GM12878 (cell line): ENCODE measurements at regions not wholly inside any gene's neighbourhood (a gene's known extent, or its start where the extent isn't known, plus 50 kb on each side); places are given as distances from the start of the nearest gene placed in this dataset.

Experiments
- ATAC-seq: fragments of 200-7000 bp; cut with Tn5 transposase; 3 replicates; pipeline ENCODE4 v1.9.1; 2020; ENCODE audit warnings: mild to moderate bottlenecking, moderate library complexity
- BruUV-seq: library from RNA; stranded (reverse); fragments of 400-500 nt; replicated peaks from 2 replicates; lab custom pipeline; 2021; lab: Mats Ljungman, UMichigan
- CTCF ChIA-PET: fragments of 300-600 bp; sonication (Branson Sonifier 250); formaldehyde crosslinking; extraction: SDS; loops from one replicate; lab custom pipeline; 2021; ENCODE audit warnings: inconsistent platforms; lab: Yijun Ruan, JAX
- POLR2A ChIA-PET: fragments of 350-600 bp; formaldehyde crosslinking; extraction: SDS; loops from one replicate; lab custom pipeline; 2021; ENCODE audit warnings: inconsistent platforms; lab: Charles Lee
- RAD21 ChIA-PET: fragments of 300-600 bp; sonication (Branson Sonifier 250); formaldehyde crosslinking; loops from one replicate; lab custom pipeline; 2023; ENCODE audit warnings: antibody characterized with exemption; ENCODE audit not compliant: unreplicated experiment; lab: Charles Lee
- SMC1A ChIA-PET: fragments of 300-600 bp; sonication (Branson Sonifier 250); formaldehyde crosslinking; loops from one replicate; lab custom pipeline; 2023; ENCODE audit not compliant: unreplicated experiment, uncharacterized antibody; lab: Charles Lee
- DNase-seq: peaks from one replicate; pipeline ENCODE4 v3.0.0-alpha.2; 2011; ENCODE audit warnings: low read depth, low spot score
- FAIRE-seq: peaks from 3 replicates; lab custom pipeline; 2011; peaks lifted over from hg19 to GRCh38; lab: Jason Lieb, UNC
- H2AFZ ChIP-seq: 2 replicates; pipeline ENCODE4 v1.6.0; 2011; ENCODE audit warnings: low read depth, low read length, control low read depth; ENCODE audit not compliant: control insufficient read depth
- H3K27ac ChIP-seq: 2 replicates; pipeline ENCODE4 v1.5.1; 2011; ENCODE audit warnings: control low read depth; ENCODE audit not compliant: control insufficient read depth, insufficient read depth
- H3K27me3 ChIP-seq, 2 experiments: replicated peaks in 1 of 2; 2 replicates each; pipeline versions ENCODE4 v1.6.0 to v1.6.1; 2011; ENCODE audit warnings: low read length in 1 of 2; ENCODE audit not compliant: control insufficient read depth in 2 of 2, insufficient read depth in 2 of 2
- H3K36me3 ChIP-seq, 2 experiments: 2 replicates each; pipeline ENCODE4 v1.5.1; 2011; ENCODE audit warnings: low read length in 1 of 2; ENCODE audit not compliant: control insufficient read depth in 2 of 2, insufficient read depth in 2 of 2
- H3K4me1 ChIP-seq: 2 replicates; pipeline ENCODE4 v1.6.1; 2011; ENCODE audit warnings: mild to moderate bottlenecking, low read length, moderate library complexity, mixed read lengths; ENCODE audit not compliant: control insufficient read depth, insufficient read depth
- H3K4me2 ChIP-seq: 2 replicates; pipeline ENCODE4 v1.6.0; 2011; ENCODE audit warnings: control low read depth; ENCODE audit not compliant: control insufficient read depth, insufficient read depth
- H3K4me3 ChIP-seq: fragments of 200-600 bp; sonication (generic); 2 replicates; pipeline ENCODE4 v1.5.1; 2016
- H3K79me2 ChIP-seq: 2 replicates; pipeline ENCODE4 v1.6.0; 2011; ENCODE audit warnings: low read length; ENCODE audit not compliant: control insufficient read depth, insufficient read depth
- H3K9ac ChIP-seq: 2 replicates; pipeline ENCODE4 v1.8.0; 2011; ENCODE audit warnings: low read length, control low read depth, mixed read lengths; ENCODE audit not compliant: control insufficient read depth, insufficient read depth
- H3K9me3 ChIP-seq: replicated peaks from 3 replicates; pipeline ENCODE4 v1.5.1; 2011; ENCODE audit warnings: mild to moderate bottlenecking, low read length; ENCODE audit not compliant: control insufficient read depth, insufficient read depth
- H4K20me1 ChIP-seq: 2 replicates; pipeline ENCODE4 v1.6.0; 2011; ENCODE audit not compliant: control insufficient read depth, insufficient read depth
- ATF2 ChIP-seq: IDR thresholded peaks from 2 replicates; pipeline ENCODE4 v1.6.1; 2012; ENCODE audit warnings: low read length, inconsistent platforms
- HDAC2 ChIP-seq: fragments of 200-600 bp; sonication (generic); IDR thresholded peaks from 2 replicates; pipeline ENCODE4 v1.6.1; 2017
- HDAC6 ChIP-seq: fragments of 200-600 bp; sonication (generic); IDR thresholded peaks from one replicate; pipeline ENCODE4 v1.8.0; 2017; ENCODE audit warnings: antibody characterized with exemption; ENCODE audit not compliant: unreplicated experiment
- LARP7 ChIP-seq: fragments of 450-650 bp; IDR thresholded peaks from 2 replicates; pipeline ENCODE4 v1.6.1; 2017; ENCODE audit warnings: mild to moderate bottlenecking
- RBBP5 ChIP-seq: fragments of 200-600 bp; sonication (generic); conservative IDR thresholded peaks from 2 replicates; pipeline ENCODE4 v1.6.1; 2016
- RCOR1 ChIP-seq: conservative IDR thresholded peaks from 2 replicates; pipeline ENCODE4 v1.6.1; 2012; ENCODE audit warnings: low read depth, low read length, improper control_type of control experiment
- RELA ChIP-seq: fragments of 450-650 bp; IDR thresholded peaks from 2 replicates; pipeline ENCODE4 v1.8.0; 2014; ENCODE audit warnings: borderline replicate concordance; ENCODE audit not compliant: partially characterized antibody
- REST ChIP-seq: IDR thresholded peaks from 2 replicates; pipeline ENCODE4 v1.6.1; 2012; ENCODE audit warnings: mild to moderate bottlenecking, low read depth, low read length
- SPI1 ChIP-seq: IDR thresholded peaks from 2 replicates; pipeline ENCODE4 v1.6.1; 2011; ENCODE audit warnings: low read depth, mild to moderate bottlenecking, low read length, moderate library complexity, borderline replicate concordance; ENCODE audit not compliant: insufficient read depth
- SUZ12 ChIP-seq: fragments of 200-600 bp; sonication (generic); IDR thresholded peaks from one replicate; pipeline ENCODE4 v1.6.1; 2018; ENCODE audit warnings: antibody characterized with exemption, mild to moderate bottlenecking; ENCODE audit not compliant: unreplicated experiment
- WGBS: methylation state at CpG from one replicate; pipeline ENCODE4 v1.1.6; 2016; ENCODE audit warnings: low lambda C conversion rate; ENCODE audit not compliant: insufficient replicate concordance, insufficient coverage; ENCODE audit errors: missing lambda C conversion rate; 5-methylcytosine and 5-hydroxymethylcytosine counted together
- in situ Hi-C: fragments of 300-500 bp; cut with MboI; formaldehyde crosslinking; loops from 9 replicates; pipeline ENCODE4 v1.14.3; 2018; ENCODE audit warnings: mixed read lengths
- intact Hi-C: fragments of 100-400 bp; cut with micrococcal nuclease; formaldehyde crosslinking; loops from one replicate; pipeline ENCODE4 v1.14.2; 2022; ENCODE audit not compliant: unreplicated experiment
- TF ChIP-seq, protein P1 (sequence below): IDR thresholded peaks from 2 replicates; pipeline ENCODE4 v1.6.1; 2012; ENCODE audit warnings: low read depth, low read length, improper control_type of control experiment

GRCh38 chr9:14424289-14424688 is 110.3 kb upstream of the NFIB start:
- TF ChIP-seq ATF2 (no peak), LARP7 (no peak), SUZ12 (no peak), HDAC2 (no peak), REST (no peak), SPI1 (no peak), RCOR1 (no peak), HDAC6 (no peak), RBBP5 (no peak), RELA (no peak)
- TF ChIP-seq, protein P1, sequence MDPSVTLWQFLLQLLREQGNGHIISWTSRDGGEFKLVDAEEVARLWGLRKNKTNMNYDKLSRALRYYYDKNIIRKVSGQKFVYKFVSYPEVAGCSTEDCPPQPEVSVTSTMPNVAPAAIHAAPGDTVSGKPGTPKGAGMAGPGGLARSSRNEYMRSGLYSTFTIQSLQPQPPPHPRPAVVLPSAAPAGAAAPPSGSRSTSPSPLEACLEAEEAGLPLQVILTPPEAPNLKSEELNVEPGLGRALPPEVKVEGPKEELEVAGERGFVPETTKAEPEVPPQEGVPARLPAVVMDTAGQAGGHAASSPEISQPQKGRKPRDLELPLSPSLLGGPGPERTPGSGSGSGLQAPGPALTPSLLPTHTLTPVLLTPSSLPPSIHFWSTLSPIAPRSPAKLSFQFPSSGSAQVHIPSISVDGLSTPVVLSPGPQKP: no peak
- Histone ChIP-seq H3K27ac (no peak overlapping the region), H3K36me3 (no peaks in the 10 kb centered on the region), H3K9ac (no peak overlapping the region), H2AFZ (no peak overlapping the region), H3K4me1 (no peaks in the 10 kb centered on the region), H3K4me3 (no peak overlapping the region), H3K79me2 (no peaks in the 10 kb centered on the region), H3K4me2 (no peak overlapping the region), H4K20me1 (no peaks in the 10 kb centered on the region), H3K9me3 (no peaks in the 10 kb centered on the region), H3K27me3 (no peaks in the 10 kb centered on the region)
- SMC1A ChIA-PET: no interaction called here
- 68% methylated on average over 7 of the region's 7 CpGs for WGBS
- ATAC-seq (no peak), DNase-seq (no peak), FAIRE-seq (no peak)
- CTCF ChIA-PET: interaction anchor here (1.7 to 2.1 kb wide), 2 partner anchors 10 to 996 kb away, joined by 7 read pairs; no protein-coding TSS in a partner anchor
- intact Hi-C loops: no loop called here
- RAD21 ChIA-PET: interaction anchor here (0.9 kb wide), 1 partner anchor 11 kb away, joined by 3 read pairs; no protein-coding TSS in a partner anchor
- POLR2A ChIA-PET: no interaction called here
- BruUV-seq: no TSS peak
- in situ Hi-C loops: no loop called here
